Trophoblast cell (in vitro differentiated cells and primary cell): ENCODE measurements at regions not wholly inside any gene's neighbourhood (a gene's known extent, or its start where the extent isn't known, plus 50 kb on each side); places are given as distances from the start of the nearest gene placed in this dataset.

Source experiments
- DNase-seq, 2 donors: peaks; one replicate each; pipeline ENCODE4 v3.0.0-alpha.2; 2016
- H2AFZ ChIP-seq: 2 replicates; pipeline ENCODE4 v1.6.1; 2013; ENCODE audit warnings: low read length, moderate library complexity, mild to moderate bottlenecking; ENCODE audit not compliant: insufficient read depth, poor library complexity
- H2AK5ac ChIP-seq: 2 replicates; pipeline ENCODE4 v1.6.1; 2013; ENCODE audit warnings: mild to moderate bottlenecking, low read length
- H2BK120ac ChIP-seq: 2 replicates; pipeline ENCODE4 v1.6.1; 2013; ENCODE audit warnings: low read length, mild to moderate bottlenecking, moderate library complexity; ENCODE audit not compliant: insufficient read depth, poor library complexity
- H2BK12ac ChIP-seq: 2 replicates; pipeline ENCODE4 v1.6.1; 2013; ENCODE audit warnings: mild to moderate bottlenecking, low read length, moderate library complexity
- H2BK5ac ChIP-seq: 2 replicates; pipeline ENCODE4 v1.6.1; 2013; ENCODE audit warnings: low read length, low read depth, moderate library complexity, mild to moderate bottlenecking; ENCODE audit not compliant: poor library complexity
- H3K14ac ChIP-seq: 2 replicates; pipeline ENCODE4 v1.6.1; 2013; ENCODE audit warnings: mild to moderate bottlenecking, low read length
- H3K18ac ChIP-seq: 2 replicates; pipeline ENCODE4 v1.6.1; 2013; ENCODE audit warnings: mild to moderate bottlenecking, low read length
- H3K23ac ChIP-seq: 2 replicates; pipeline ENCODE4 v1.6.1; 2013; ENCODE audit warnings: low read length
- H3K27ac ChIP-seq: 2 replicates; pipeline ENCODE4 v1.5.1; 2013; ENCODE audit warnings: low read depth, mild to moderate bottlenecking, inconsistent platforms, low read length, moderate library complexity
- H3K27me3 ChIP-seq: 2 replicates; pipeline ENCODE4 v1.6.1; 2013; ENCODE audit warnings: inconsistent platforms, mild to moderate bottlenecking, low read length, moderate library complexity; ENCODE audit not compliant: insufficient read depth
- H3K36me3 ChIP-seq, 2 experiments: 1 replicate in 1 of 2; 2 replicates in 1 of 2; pipeline ENCODE4 v1.6.1; 2013; ENCODE audit warnings: low read length in 2 of 2, mild to moderate bottlenecking in 2 of 2, moderate library complexity in 1 of 2; ENCODE audit not compliant: insufficient read depth in 2 of 2, control insufficient read depth in 1 of 2
- H3K4ac ChIP-seq: 2 replicates; pipeline ENCODE4 v1.6.1; 2013; ENCODE audit warnings: low read depth, mild to moderate bottlenecking, low read length, moderate library complexity
- H3K4me1 ChIP-seq, 2 experiments: 1 replicate in 1 of 2; 2 replicates in 1 of 2; pipeline ENCODE4 v1.6.1; 2013; ENCODE audit warnings: low read length in 2 of 2, mild to moderate bottlenecking in 2 of 2, moderate library complexity in 1 of 2; ENCODE audit not compliant: insufficient read depth in 2 of 2, control insufficient read depth in 1 of 2
- H3K4me2 ChIP-seq: 2 replicates; pipeline ENCODE4 v1.6.1; 2013; ENCODE audit warnings: inconsistent platforms, mild to moderate bottlenecking, low read length, moderate library complexity
- H3K4me3 ChIP-seq: 2 replicates; pipeline ENCODE4 v1.5.1; 2013; ENCODE audit warnings: mild to moderate bottlenecking, low read depth, low read length, inconsistent platforms
- H3K79me1 ChIP-seq: one replicate; pipeline ENCODE4 v1.6.1; 2013; ENCODE audit warnings: low read length
- H3K79me2 ChIP-seq: 2 replicates; pipeline ENCODE4 v1.6.1; 2013; ENCODE audit warnings: low read length, mild to moderate bottlenecking; ENCODE audit not compliant: control insufficient read depth, insufficient read depth, poor library complexity
- H3K9ac ChIP-seq: 2 replicates; pipeline ENCODE4 v1.6.1; 2013; ENCODE audit warnings: mild to moderate bottlenecking, low read length
- H3K9me3 ChIP-seq: 2 replicates; pipeline ENCODE4 v1.6.1; 2013; ENCODE audit warnings: low read depth, mild to moderate bottlenecking, control low read depth, inconsistent platforms, low read length; ENCODE audit not compliant: insufficient read depth
- H4K12ac ChIP-seq: 2 replicates; pipeline ENCODE4 v1.6.1; 2013; ENCODE audit warnings: low read depth, mild to moderate bottlenecking, low read length, moderate library complexity
- H4K8ac ChIP-seq: 2 replicates; pipeline ENCODE4 v1.6.1; 2013; ENCODE audit warnings: low read depth, mild to moderate bottlenecking, low read length, moderate library complexity
- H4K91ac ChIP-seq: one replicate; pipeline ENCODE4 v1.6.1; 2013; ENCODE audit warnings: low read depth, mild to moderate bottlenecking, low read length, moderate library complexity
- WGBS: extraction: QIAGEN DNeasy Blood & Tissue Kit; methylation state at CpG from one replicate; pipeline ENCODE4 v1.1.7; 2013; ENCODE audit warnings: missing lambda C conversion rate; ENCODE audit not compliant: insufficient read length, insufficient coverage; ENCODE audit errors: extremely low coverage; 5-methylcytosine and 5-hydroxymethylcytosine counted together

DNA sequence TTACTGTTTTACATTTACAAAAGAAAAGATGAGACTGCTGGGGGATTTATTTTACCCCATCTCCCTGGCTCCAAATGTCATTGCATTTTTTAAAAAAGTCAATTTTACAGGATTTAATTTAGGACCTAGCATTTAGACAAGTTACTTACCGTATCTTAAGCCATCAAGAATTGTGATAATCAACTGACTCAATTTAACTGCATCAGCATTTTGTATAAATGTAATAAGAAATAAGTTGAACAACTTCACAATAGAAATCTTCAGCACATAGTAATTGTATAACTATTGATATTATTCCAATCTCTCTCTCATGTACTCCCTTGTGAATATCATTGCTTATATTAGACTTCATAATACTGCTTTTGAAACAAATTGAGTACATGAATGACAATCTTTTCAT is 907.5 kb upstream of the SLC10A2 start:
- H3K36me3 ChIP-seq, result no peaks in the 10 kb centered on the region
- no peak overlapping the region for H3K18ac ChIP-seq
- no peak overlapping the region for H3K23ac ChIP-seq
- no CpG with 5 or more reads among the region's 1 CpG for WGBS
- no peaks in the 10 kb centered on the region for H3K79me2 ChIP-seq
- peaks cover 0 to 2% of the 10 kb centered on the region in 2 experiments for H3K4me1 ChIP-seq
- no peak overlapping the region for H2BK120ac ChIP-seq
- H3K4ac ChIP-seq, result no peak overlapping the region
- H3K4me2 ChIP-seq, result no peak overlapping the region
- no peak overlapping the region for H3K9ac ChIP-seq
- H3K27ac ChIP-seq, result no peak overlapping the region
- H3K27me3 ChIP-seq, result no peaks in the 10 kb centered on the region
- H4K12ac ChIP-seq, result no peak overlapping the region
- no peak for DNase-seq
- no peaks in the 10 kb centered on the region for H3K79me1 ChIP-seq
- H4K91ac ChIP-seq, result no peak overlapping the region
- no peak overlapping the region for H2AK5ac ChIP-seq
- H4K8ac ChIP-seq, result no peak overlapping the region
- H2BK12ac ChIP-seq, result no peak overlapping the region
- no peak overlapping the region for H2BK5ac ChIP-seq
- no peaks in the 10 kb centered on the region for H3K9me3 ChIP-seq
- no peak overlapping the region for H2AFZ ChIP-seq
- H3K14ac ChIP-seq, result no peak overlapping the region
- no peak overlapping the region for H3K4me3 ChIP-seq

DNA sequence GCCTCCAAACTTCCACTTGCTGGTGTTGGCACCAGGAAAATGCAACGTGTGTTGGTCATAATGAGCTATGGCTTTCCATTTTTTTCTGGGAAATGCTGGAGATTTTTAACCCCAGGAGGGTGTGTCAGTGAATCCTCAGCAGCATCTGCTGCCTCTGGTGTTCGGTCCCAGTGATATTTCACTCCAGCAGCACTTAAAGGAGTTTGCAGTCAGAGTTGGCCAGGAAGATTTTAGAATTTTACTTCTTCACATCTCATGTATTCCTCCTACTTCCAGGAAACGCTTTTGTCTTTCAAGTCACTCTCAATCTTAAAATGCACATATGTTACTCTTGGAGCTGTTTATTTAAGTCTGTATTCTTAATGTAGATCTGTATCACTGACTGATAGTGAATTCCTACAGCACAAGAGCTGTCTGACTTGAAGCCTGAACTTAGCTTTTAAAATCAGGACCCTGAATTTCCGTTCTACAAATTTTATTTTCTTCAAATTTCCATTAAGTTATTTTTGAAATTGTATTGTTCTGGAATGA is 903.4 kb upstream of the SLC10A2 start:
- Histone ChIP-seq H2BK12ac (no peak overlapping the region), H3K4ac (no peak overlapping the region), H3K14ac (no peak overlapping the region), H3K79me1 (no peaks in the 10 kb centered on the region), H3K18ac (no peak overlapping the region), H3K4me1 (no peaks in the 10 kb centered on the region), H2AFZ (no peak overlapping the region), H2AK5ac (no peak overlapping the region), H4K8ac (no peak overlapping the region), H3K23ac (no peak overlapping the region), H3K4me2 (no peak overlapping the region), H3K27me3 (no peaks in the 10 kb centered on the region), H3K4me3 (no peak overlapping the region), H2BK5ac (no peak overlapping the region), H2BK120ac (no peak overlapping the region), H4K12ac (no peak overlapping the region), H4K91ac (no peak overlapping the region), H3K79me2 (no peaks in the 10 kb centered on the region), H3K9ac (no peak overlapping the region), H3K9me3 (no peaks in the 10 kb centered on the region), H3K36me3 (no peaks in the 10 kb centered on the region), H3K27ac (no peak overlapping the region)
- DNase-seq, result no peak
- WGBS, result no CpG with 5 or more reads among the region's 4 CpGs

DNA sequence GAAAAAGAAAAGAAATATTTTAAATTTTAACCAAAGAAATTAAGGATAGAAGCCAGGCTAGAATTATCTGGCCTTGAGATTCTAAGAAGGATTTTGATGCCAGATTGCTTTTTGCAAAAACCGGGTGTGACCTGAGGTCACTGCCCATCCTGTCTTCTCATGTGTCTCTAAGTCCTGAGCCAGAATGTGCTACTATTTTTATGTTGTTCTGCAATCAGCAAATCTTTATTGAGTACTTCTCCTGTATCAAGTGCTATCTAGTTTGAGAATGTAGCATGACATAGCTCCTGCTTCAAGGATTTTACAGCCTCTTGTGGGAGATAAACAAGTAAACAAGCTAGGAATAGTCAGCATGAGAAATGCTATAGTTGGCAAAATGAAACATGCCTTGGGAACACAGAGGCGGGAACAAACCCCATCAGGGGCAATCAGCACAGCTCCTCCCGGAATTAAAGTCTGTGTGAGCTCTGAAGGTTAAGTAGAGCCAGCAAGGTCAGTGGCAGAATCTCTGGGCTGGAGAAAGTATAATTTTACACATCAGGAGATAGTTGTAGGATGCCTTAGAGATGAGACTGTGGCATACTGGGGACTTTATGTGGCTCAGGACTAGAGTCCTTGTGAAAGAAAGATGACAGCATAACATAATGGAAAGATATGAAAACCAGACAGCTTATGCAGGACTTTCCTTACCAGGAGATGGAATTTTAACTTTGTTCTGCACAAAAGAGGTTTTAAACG is 899.5 kb upstream of the SLC10A2 start:
- H3K14ac ChIP-seq, result no peak overlapping the region
- H2BK12ac ChIP-seq, result no peak overlapping the region
- no peak overlapping the region for H4K8ac ChIP-seq
- no peaks in the 10 kb centered on the region for H3K9me3 ChIP-seq
- no peak overlapping the region for H4K12ac ChIP-seq
- H3K4me3 ChIP-seq, result no peak overlapping the region
- H3K23ac ChIP-seq, result no peak overlapping the region
- H3K18ac ChIP-seq, result no peak overlapping the region
- no peaks in the 10 kb centered on the region for H3K79me2 ChIP-seq
- H4K91ac ChIP-seq, result no peak overlapping the region
- no peak overlapping the region for H3K4me2 ChIP-seq
- no peaks in the 10 kb centered on the region for H3K79me1 ChIP-seq
- H3K27me3 ChIP-seq, result no peaks in the 10 kb centered on the region
- H3K9ac ChIP-seq, result no peak overlapping the region
- H2AFZ ChIP-seq, result no peak overlapping the region
- H3K4me1 ChIP-seq, result no peaks in the 10 kb centered on the region
- no CpG with 5 or more reads among the region's 4 CpGs for WGBS
- no peak for DNase-seq
- H3K36me3 ChIP-seq, result no peaks in the 10 kb centered on the region
- no peak overlapping the region for H2AK5ac ChIP-seq
- no peak overlapping the region for H3K27ac ChIP-seq
- H2BK5ac ChIP-seq, result no peak overlapping the region
- H2BK120ac ChIP-seq, result no peak overlapping the region
- no peak overlapping the region for H3K4ac ChIP-seq

DNA sequence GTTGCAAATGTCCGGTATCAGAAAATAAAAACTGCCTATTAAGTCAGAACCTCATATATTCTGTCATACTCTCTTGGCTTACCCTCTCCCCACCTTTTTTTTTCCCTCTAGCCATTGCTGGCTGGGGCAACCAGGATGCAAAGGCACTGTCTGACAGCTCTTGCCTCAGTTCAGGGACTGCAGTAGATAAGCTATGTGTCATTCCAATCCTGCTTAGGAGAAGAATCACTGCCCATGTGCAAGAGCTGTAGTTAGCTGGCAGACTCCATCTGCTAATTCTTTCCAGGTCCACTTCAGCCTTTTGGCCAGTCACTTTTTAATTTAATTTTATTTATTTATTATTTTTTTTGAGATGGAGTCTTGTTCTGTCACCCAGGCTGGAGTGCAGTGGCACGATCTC is 895.6 kb upstream of the SLC10A2 start:
- H3K79me1 ChIP-seq, result no peaks in the 10 kb centered on the region
- H4K91ac ChIP-seq, result no peak overlapping the region
- no peak overlapping the region for H3K23ac ChIP-seq
- no peak overlapping the region for H2AK5ac ChIP-seq
- no peak overlapping the region for H3K4ac ChIP-seq
- no peak overlapping the region for H2BK12ac ChIP-seq
- no CpG with 5 or more reads among the region's 2 CpGs for WGBS
- no peak overlapping the region for H4K12ac ChIP-seq
- H3K79me2 ChIP-seq, result no peaks in the 10 kb centered on the region
- H3K4me3 ChIP-seq, result no peak overlapping the region
- no peaks in the 10 kb centered on the region for H3K9me3 ChIP-seq
- no peak overlapping the region for H3K9ac ChIP-seq
- H3K18ac ChIP-seq, result no peak overlapping the region
- H3K27ac ChIP-seq, result no peak overlapping the region
- H3K36me3 ChIP-seq, result no peaks in the 10 kb centered on the region
- H2BK5ac ChIP-seq, result no peak overlapping the region
- H3K27me3 ChIP-seq, result no peaks in the 10 kb centered on the region
- DNase-seq, result peak in 1 of 2 donors; percentile 5
- no peak overlapping the region for H4K8ac ChIP-seq
- H3K14ac ChIP-seq, result no peak overlapping the region
- H2BK120ac ChIP-seq, result no peak overlapping the region
- no peak overlapping the region for H2AFZ ChIP-seq
- no peaks in the 10 kb centered on the region for H3K4me1 ChIP-seq
- H3K4me2 ChIP-seq, result no peak overlapping the region
